Activated CD8-positive, alpha-beta memory T cell treated with anti-CD3 and anti-CD28 coated beads for 48 hours (primary cell): ENCODE measurements at regions not wholly inside any gene's neighbourhood (a gene's known extent, or its start where the extent isn't known, plus 50 kb on each side); places are given as distances from the start of the nearest gene placed in this dataset.

Experiments
- DNase-seq, 3 experiments: peaks; one replicate each; pipeline ENCODE4 v3.0.0-alpha.2; 2020; ENCODE audit warnings: low read depth in 2 of 3, low spot score in 2 of 3

DNA sequence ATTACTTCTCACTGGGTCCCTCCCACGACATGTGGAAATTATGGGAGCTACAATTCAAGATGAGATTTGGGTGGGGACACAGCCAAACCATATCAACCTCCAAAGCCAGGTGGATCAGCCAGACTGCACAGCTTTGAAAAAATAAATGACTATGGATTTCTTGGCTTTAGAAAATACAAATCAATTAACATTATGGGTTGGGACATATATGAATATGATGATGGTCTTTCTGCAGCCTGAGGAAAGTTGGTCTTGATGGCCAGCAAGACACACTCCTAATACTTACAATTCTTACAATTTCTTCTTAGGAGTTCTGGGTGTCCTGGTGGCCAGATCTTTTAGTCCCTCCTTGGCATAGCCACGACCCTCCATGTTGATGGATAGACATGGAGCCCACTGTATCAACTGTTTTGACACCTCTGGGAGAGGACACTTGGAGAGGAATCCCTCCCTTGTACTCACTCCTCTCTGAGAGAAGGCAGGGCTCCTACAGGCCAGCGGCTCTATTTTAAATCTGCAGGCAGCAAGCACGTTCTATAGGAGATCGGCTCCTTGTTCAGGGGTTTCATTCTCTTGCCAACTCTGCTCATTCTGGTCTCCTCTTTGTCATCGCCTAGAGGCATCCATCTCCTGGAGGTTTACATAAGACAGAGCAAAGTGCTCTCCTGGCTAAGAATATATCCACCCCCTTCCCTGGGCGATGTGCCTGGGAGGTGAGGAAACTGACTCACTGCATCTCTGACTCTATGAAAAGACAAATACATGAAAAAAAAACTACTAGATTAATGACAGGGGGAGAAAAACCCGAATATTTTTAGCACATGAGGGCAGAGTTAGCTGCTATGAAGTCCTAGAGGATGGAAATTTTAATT is 145.9 kb downstream of the CARTPT start:
- DNase-seq: no peak

DNA sequence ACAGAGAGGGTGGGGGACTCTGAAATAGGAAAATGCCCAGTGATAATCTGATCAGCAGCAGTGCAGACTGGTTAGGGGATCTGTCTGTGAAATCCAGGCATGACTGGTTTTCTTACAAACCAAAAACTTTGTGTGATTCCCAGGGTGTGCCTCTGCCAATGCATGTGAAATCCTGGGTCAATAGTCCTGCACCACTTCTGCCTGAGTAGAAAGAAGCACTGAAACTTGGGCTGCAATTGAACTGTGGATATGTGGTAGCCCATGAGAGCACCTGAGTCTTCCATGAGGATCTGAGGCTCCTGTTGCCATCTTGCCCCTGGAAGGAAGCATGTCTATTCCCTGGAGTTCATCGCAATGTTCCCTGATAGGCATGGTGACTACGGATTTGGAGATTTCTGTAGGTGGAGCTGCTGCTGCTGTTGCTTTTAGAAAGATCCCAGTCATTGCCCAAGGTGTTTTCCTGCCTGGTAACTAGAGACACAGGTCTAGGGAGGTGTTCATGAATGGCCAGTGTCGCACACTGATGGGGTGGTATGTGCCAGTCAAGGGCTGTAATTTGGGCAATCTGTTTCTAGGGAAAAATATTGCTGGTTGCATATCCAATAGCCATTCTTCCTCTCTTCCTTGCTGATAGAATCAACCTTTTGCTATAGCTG is 146.7 kb downstream of the CARTPT start:
- DNase-seq: no peak

DNA sequence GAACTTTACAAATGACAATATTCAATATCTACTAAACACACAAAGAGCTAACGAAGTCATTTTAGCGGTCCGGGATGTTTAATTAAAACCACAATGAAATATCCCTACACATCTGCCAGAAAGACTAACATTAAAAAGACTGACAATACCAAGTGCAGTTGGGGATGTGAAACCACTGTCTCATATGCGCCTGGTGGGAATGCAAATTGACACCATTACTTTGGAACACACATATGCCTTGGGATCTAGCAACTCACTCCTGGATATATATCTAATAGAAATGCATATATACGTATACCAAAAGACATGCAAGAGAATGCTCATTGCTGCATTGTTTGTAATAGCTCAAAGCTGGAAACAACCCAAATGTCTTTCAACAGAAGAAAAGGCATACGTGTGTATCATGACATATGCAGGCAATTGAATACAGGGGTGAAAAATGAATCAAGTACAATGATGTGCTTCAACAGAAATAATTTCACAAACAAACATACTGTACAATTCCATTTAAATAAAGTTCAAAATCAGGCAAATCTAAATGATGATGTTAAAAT is 153.3 kb downstream of the CARTPT start:
- DNase-seq: no peak

DNA sequence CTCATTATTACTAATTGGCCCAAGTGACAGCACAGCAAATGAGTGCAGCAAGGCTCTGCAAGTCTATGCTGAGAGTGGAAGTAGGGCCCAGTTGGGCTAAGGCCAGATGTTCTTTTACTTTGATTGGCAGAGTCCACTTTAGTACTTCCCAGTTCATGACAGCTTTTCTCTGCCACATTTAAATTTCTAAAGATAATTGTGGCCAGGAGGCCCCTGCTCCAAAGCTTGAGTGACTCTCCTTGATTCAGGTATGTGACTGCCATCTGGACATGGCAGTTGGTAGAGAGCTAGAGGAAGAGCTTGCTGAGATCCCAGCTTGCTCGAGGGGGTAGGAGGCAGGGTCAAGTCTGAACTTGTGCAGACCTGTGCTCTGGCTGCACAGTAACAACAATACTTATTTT is 154.1 kb downstream of the CARTPT start:
- DNase-seq: no peak

DNA sequence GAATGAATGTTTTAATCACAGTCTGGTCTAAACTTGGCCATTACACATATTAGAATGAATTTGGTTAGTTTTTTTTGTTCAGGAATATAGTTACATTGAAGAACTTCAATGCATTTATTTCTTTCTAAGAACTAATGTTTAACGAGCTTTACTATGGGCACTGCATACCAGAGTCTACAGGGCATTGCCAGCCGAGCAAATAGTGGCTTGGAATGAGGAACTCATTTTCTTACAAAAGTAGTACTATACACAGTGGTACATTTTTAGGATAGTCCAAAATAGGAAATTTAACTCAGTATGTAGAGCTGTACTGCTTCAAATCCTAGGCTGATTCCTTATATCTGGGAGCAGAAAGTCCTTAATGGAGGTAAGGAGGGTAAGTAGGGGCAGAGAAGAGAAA is 155.4 kb downstream of the CARTPT start:
- no peak for DNase-seq

DNA sequence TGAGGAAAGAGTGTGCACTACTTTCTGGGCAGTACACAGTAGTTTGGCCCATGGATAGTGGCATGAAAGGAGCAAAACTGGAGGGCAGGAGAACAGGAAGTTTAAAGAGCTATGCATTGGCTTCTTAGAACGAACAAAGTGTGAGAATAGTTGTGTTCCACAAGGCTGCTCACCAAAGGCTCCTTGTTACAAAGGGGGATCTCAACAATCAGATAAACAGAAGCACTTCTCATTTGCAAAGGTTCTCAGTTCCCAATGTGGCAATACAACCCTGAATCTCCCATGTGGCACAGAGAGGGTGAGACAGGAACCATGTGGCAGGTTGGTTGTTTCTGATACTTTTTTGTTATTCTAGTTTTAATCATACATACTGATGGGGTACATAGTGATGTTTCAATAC is 158.4 kb downstream of the CARTPT start:
- no peak for DNase-seq

DNA sequence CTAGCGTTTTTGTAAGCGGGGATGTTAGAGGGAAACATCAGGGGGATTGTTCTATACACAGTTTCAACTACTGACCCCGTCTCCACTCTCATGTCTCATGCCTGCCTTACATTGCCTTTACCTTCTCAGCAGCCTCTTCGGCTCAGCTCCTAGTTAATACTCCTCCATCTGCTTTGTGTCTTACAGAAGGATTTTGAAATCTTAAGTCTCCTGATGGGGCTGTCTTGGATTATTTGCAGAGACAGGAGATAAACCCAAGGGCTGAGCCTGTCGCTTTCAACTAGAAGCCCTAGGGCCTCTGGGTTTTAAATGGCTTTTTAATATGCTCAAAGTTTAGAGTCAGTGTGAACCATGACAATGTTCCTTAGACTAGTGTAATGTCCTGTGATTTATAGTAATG is 161.5 kb downstream of the CARTPT start:
- DNase-seq: no peak

DNA sequence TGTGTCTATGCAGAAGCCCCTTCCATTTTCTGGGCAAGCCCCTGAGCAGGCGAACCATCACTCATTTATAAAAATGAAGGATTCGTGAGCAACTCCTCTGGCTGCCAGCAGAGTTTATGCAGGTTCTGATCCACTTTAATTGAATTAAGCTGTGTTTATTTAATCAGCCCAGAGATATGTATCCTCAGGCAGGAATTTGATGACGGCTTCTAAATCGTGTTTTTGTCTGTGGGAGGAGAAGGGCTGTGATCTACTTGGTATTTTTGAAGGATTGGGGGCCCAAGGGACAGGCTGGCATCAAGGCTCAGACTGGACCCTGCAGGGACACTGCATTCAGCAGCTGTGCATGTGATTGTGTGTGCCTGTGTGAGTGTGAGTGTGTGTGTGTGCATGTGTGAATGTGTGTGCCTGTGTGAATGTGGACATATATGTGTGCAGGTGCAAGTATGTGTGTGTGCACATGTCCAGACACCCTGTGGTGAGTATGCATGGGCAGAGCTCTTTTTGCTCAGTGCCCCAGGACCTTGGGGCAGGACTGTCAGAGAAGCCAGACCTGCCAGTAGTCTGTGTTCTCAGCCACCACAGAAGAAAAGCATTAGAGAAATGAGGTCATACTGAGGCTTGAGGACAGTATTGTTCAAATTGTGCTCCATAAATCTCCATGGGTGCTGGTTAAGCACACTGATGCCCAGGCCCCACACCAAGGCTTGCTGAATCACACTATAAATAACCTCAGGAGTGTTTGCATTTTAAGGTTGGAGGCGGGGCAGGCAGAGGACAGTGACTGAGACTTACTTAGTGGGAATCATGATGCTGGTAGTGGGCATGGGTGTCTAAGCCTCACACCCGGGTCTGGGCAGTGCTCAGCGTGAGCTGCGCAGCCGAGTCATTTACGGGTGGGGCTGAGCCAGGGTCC is 164.0 kb downstream of the CARTPT start:
- no peak for DNase-seq

DNA sequence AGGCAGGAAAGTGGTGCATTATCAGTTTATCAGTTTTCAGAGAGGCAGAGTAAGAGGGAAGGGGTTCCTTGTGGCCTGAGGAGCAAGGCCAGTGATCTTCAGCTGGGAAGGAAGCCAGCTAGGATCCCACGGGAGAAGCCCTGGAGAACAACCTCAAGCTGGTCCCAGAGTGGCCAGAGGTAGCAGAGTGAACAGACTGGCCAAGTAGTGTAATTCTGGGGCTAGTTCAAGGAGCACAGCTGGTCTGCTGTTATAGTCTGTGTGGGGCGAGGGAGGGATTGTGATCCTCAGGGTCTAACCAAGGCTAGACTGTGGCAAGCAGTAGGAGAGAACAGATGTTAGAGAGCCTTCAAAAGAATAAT is 164.6 kb downstream of the CARTPT start:
- no peak for DNase-seq

DNA sequence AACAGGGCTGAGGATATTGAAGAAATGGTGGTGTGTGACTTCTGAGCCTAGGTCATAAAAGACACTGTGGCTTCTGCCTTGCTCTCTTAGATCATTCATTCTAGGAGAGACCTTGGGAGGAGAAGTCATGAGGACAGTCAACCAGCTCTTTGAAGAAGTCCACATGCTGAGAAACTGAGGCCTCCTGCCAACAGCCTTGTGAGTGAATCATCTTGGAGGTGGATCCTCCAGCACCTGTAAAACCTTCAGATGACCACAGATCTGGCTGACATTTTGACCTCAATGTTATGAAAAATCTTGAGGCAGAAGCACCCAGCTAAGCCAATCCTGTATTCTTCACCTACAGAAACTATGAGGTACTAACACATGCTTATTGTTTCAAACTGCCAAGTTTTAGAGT is 165.9 kb downstream of the CARTPT start:
- no peak for DNase-seq

DNA sequence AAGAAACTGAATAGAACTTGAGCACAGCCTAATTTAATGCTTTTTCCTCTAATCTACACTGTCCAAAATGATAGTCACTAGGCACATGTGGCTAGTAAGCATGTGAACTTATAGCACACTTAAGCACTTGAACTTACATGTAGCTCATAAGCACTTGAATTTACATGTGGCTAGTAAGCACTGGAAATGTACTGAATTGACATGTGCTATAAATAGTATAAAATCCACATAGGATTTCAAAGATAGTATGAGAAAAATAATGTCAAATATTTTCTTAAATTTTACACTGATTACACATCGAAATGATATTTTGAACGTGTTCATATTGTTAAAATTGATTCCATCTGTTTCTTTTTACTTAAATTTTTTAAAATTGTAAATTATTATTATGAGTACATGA is 167.3 kb downstream of the CARTPT start:
- DNase-seq: no peak

DNA sequence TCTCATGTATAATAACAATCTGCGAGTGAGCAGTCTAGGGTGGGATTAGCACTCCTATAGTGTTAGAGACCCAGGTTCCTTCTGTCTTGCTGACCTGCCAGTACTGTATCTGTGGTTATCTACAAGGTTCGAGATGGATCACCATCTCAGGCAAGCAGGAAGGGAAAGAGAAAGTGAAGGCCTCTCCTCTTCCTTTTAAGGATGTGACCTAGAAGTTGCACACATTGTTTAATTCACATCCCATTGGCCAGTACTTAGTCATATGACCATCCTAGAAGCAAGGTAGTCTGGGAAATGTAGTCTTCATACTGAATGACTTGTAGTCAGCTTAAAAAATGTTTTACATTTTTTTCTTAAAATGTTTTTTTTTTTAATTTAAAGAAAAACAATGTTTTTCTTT is 168.6 kb downstream of the CARTPT start:
- no peak for DNase-seq

DNA sequence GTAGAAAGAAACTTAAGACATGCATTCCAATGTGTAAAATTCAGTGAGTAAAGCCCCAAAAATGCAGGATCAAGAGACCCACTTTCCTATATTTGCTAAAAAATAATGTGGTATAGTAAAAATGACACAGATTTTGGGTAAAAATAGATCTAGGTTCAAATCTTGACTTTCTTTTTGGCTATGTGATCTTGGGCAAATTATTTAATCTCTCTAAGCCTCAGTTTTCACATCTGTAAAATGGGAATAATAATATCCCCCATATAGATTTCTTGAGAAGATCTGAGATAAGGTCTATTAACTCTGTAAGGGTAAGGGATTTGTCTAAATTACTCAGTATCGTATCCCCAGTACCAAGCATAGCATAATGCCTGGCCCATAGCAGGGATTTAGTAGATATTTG is 172.3 kb downstream of the CARTPT start:
- no peak for DNase-seq

DNA sequence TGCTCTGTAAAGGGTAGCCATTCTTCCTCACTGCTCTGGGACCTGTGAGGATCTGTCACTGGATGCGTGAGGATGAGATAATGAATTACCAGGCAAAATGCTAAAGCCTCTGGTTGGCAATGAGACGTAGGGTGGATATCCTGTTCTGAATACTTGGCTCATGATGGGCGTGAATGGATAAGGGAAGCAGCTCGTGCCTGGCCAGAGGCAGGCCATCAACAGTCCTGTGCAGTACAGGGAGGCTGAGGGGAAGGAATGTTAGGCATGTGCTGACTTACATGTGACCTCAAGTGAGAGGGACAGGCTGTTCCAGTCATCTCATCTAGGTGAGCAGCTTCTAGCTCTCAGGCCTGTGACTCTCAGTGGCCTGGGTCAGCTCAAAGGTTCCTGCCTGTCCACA is 172.8 kb downstream of the CARTPT start:
- no peak for DNase-seq

DNA sequence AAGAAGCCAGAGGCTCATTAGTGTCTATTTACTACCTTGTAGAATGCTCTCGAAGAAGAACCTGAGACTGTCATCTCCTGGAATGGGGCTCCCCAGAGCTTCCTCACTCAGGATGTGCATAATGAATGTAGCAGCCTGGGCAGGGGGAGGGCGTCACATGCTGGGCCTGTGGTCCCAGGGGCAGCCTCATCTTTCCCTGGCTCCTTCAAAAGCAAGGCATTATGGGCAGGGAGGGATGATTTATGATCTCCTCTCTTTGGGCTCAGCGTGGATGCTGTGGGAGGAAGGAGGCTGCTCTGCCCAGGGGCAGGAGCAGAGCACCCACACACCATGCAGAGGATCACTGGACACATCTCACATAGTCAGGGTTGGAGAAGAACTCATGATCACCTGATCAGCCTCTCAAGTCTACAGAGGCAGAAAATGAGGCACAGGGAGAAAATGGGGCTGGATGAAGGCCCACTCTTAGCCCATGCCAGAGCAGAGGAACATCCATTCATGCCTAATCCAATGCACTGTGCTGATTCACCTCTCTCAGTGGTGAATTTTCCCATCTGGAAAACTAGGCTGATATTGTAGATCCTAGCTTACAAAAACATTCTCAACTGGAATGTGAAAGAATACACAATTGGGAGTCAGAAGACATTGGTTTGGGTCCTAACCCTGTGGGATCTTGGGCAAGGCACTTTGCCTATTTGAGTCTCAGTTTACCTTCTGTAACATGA is 173.7 kb downstream of the CARTPT start:
- DNase-seq: no peak

DNA sequence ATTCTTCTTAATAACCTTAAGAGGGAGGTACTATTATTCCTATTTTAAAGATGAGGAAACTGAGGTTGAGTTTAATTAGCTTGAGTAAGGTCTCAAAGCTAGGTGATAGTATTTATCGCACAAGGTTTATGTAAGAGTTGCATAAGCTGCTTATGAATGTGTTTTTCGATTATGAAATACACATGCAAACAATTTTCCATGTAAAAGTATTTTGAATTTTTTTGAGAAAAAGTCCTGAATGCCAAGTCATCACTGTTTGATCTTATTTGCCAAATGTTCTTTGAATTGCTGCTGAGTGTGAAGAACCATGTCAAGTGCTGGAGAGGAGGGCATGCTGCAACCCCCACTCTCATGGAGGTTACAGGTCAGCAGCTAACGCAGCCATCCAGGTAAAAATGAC is 174.4 kb downstream of the CARTPT start:
- no peak for DNase-seq

DNA sequence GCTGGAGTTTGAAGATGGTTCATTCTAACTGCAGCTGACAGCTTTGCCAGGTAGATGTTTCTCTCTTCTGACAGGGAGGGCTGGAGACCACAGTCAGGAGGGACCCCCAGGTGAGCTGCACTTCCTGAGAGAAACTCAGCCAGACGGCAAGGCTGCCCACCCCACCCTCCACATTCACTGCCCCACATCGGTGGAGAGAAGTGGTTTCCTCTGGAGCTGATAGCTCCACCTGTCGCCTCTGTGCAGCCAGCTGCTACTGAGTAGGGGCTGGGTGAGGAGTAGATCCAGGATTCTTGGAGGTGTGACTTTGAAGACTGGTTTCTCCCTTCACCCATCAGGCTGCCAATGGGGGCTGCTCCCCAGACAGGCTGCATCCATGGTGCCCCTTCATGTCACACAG is 175.0 kb downstream of the CARTPT start:
- DNase-seq: no peak

DNA sequence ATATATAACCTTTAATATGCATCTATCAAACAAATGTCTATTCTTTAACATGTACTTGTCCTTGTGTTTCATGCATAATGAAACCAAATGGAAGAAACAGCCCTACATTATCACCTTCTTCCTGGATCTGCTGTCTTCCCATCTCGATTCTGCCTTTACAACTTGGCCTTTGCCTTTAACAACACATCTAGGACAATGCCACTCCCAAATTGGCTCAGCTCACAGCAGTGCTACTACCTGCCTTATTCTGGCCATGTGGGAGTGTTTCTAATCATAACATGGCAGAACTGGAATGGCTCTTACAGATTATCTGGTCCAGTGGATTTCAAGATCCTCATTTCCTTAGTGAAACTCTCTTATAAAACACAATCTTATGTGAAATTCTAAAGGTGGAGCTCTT is 176.5 kb downstream of the CARTPT start:
- DNase-seq: no peak

DNA sequence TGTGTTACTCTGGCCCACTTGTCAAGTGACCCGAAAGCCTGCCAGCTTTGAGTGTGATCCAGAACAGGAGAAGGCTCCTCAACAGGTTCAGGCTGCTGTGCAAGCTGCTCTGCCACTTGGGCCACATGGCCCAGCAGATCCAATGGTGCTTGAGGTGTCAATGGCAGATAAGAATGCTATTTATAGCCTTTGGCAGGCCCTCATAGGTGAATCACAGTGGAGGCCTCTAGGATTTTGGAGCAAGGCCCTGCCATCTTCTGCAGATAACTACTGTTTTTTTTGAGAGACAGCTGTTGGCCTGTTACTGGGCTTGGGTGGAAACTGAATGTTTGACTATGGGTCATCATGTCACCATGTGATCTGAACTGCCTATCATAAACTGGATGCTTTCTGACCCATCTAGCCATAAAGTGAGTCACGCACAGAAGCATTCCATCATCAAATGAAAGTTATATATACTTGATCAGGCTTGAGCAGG is 180.8 kb downstream of the CARTPT start:
- no peak for DNase-seq

DNA sequence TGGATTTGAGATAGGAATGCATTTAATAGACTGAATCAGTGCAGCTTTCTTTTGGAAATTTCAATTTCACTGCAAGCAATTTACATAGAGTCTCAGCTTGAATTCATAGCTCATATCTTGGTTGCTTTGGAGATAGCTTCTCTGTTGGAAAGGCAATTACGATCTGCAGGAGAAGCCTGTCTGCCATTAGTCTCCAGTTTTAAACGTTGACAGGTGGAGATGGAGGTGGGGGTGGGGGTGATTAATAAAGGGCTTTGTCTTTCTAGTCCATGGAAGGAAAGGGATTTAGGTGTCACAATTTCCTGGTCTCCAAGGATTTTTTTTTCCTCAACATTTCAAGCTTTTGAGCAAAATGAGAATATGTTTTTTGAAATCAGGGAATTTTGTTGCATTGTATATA is 184.7 kb downstream of the CARTPT start:
- no peak for DNase-seq

DNA sequence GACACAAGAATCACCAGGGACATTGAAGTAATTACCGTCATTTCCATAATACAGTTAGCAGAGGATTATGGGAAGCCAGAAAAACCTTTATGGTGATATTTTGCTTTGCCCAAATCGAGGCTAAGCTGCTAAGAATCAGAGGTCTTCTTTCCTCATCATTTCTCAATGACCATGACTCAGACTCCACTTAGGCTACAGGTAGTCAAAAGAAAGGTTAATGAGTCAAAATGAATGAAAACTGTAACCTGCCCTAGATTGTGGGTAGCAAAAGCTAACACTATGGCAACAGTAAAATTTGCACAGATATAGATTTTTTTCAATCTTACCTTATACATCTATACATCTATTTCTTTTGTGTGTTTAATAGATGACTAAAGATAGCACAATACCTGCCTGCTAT is 185.8 kb downstream of the CARTPT start:
- DNase-seq: no peak
